NB4 (cell line): ENCODE measurements at regions not wholly inside any gene's neighbourhood (a gene's known extent, or its start where the extent isn't known, plus 50 kb on each side); places are given as distances from the start of the nearest gene placed in this dataset.

ENCODE experiments used
- POLR2A ChIP-seq: IDR thresholded peaks from 2 replicates; pipeline ENCODE4 v1.6.1; 2011; ENCODE audit warnings: mild to moderate bottlenecking; ENCODE audit not compliant: insufficient read length; ENCODE audit errors: extremely low read depth
- TF ChIP-seq, protein P1 (sequence below): IDR thresholded peaks from one replicate; pipeline ENCODE4 v1.5.1; 2012; ENCODE audit warnings: low read depth, low read length
- TF ChIP-seq, protein P2 (sequence below): IDR thresholded peaks from 2 replicates; pipeline ENCODE4 v1.6.1; 2011; ENCODE audit warnings: low read depth, low read length

DNA sequence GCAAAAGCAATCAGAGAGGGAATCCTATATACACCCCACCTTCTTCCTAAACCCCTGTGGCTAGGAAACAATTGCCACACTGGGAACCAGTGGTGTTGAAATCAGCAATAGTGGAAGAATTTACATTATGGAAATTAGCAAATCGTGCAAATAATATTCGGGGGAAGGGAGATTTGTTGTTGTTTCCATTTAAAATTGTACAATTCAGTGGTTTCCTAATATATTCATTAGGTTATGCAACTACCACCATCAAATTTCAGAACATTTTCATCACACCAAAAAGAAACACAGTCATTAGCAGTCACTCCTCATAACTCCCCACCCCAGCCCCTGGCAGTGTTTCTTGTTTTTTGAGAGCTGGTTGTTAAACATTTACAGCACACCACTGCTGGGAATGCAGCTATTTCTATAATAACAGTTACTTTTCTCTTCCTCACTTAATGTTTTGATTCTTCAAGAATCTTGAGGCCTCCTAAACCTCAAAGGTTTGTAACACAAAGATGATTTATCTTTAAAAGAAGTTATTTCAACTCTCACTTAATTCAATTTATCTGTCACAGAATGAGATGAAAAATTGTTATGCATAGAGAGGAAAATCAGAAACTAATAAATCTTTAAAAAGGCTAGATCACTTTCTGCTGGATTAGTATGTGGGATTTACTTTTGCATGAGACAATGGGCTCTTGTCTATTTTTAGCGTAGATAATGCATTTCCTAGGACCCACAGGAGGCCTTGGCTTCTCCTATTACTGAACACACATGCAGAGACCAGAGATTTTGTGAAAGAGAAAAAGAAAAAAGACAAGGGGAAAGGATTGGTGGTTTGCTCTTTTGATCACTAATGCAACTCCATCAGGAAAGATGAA lies 91.8 kb upstream of the DAPK1 start:
- TF ChIP-seq, protein P1, sequence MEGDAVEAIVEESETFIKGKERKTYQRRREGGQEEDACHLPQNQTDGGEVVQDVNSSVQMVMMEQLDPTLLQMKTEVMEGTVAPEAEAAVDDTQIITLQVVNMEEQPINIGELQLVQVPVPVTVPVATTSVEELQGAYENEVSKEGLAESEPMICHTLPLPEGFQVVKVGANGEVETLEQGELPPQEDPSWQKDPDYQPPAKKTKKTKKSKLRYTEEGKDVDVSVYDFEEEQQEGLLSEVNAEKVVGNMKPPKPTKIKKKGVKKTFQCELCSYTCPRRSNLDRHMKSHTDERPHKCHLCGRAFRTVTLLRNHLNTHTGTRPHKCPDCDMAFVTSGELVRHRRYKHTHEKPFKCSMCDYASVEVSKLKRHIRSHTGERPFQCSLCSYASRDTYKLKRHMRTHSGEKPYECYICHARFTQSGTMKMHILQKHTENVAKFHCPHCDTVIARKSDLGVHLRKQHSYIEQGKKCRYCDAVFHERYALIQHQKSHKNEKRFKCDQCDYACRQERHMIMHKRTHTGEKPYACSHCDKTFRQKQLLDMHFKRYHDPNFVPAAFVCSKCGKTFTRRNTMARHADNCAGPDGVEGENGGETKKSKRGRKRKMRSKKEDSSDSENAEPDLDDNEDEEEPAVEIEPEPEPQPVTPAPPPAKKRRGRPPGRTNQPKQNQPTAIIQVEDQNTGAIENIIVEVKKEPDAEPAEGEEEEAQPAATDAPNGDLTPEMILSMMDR, result no peak
- TF ChIP-seq, protein P2, sequence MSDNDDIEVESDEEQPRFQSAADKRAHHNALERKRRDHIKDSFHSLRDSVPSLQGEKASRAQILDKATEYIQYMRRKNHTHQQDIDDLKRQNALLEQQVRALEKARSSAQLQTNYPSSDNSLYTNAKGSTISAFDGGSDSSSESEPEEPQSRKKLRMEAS, result no peak
- TF ChIP-seq POLR2A, result no peak
